ENCODE measurements at regions not wholly inside any gene's neighbourhood (a gene's known extent, or its start where the extent isn't known, plus 50 kb on each side); places are given as distances from the start of the nearest gene placed in this dataset.

GRCh38 chr7:16944936-16945335 lies 63.2 kb upstream of the AGR3 start:
- TF ChIP-seq CTCF (IDR thresholded peaks at IDR 0.05) (no peak), POLR2A (IDR thresholded peaks at IDR 0.05) (no peak)
